Liver (tissue), 7 donors: ENCODE measurements at regions not wholly inside any gene's neighbourhood (a gene's known extent, or its start where the extent isn't known, plus 50 kb on each side); places are given as distances from the start of the nearest gene placed in this dataset.
"Not testable (repeated sequence)": the region's sequence is repeated elsewhere in the genome, so short reads cannot be mapped to it uniquely, and the experiment has no call there.

Experiments
- DNase-seq: peaks from one replicate; pipeline ENCODE4 v3.0.0-alpha.2; 2017; ENCODE audit warnings: low spot score
- H3K27ac ChIP-seq, 2 donors: one replicate each; pipeline ENCODE4 v1.7.0; 2013; ENCODE audit warnings: inconsistent platforms in 2 of 2, low read length in 2 of 2, control low read depth in 1 of 2, low read depth in 1 of 2, mild to moderate bottlenecking in 1 of 2
- H3K27me3 ChIP-seq, 4 donors: one replicate each; pipeline versions ENCODE4 v1.6.1 to v1.7.0; 2013; ENCODE audit warnings: low read length in 3 of 4, inconsistent platforms in 1 of 4, mild to moderate bottlenecking in 1 of 4, moderate library complexity in 1 of 4; ENCODE audit not compliant: control insufficient read depth in 4 of 4, insufficient read depth in 4 of 4
- H3K36me3 ChIP-seq, 4 donors: one replicate each; pipeline versions ENCODE4 v1.6.1 to v1.7.0; 2013; ENCODE audit warnings: low read length in 3 of 4, mild to moderate bottlenecking in 3 of 4, low read depth in 1 of 4, moderate library complexity in 1 of 4; ENCODE audit not compliant: control insufficient read depth in 4 of 4, insufficient read depth in 3 of 4
- H3K4me1 ChIP-seq, 4 donors: one replicate each; pipeline versions ENCODE4 v1.6.1 to v1.7.0; 2013; ENCODE audit warnings: low read length in 3 of 4, mild to moderate bottlenecking in 3 of 4, moderate library complexity in 1 of 4; ENCODE audit not compliant: control insufficient read depth in 4 of 4, insufficient read depth in 4 of 4
- H3K4me3 ChIP-seq, 3 donors: one replicate each; pipeline versions ENCODE4 v1.6.1 to v1.7.0; 2013; ENCODE audit warnings: low read length in 3 of 3, control low read depth in 1 of 3, low read depth in 1 of 3, mild to moderate bottlenecking in 1 of 3
- H3K9ac ChIP-seq, 2 donors: one replicate each; pipeline ENCODE4 v1.7.0; 2013; ENCODE audit warnings: low read length in 2 of 2, mild to moderate bottlenecking in 2 of 2, moderate library complexity in 2 of 2, control low read depth in 1 of 2, low read depth in 1 of 2
- H3K9me3 ChIP-seq, 4 donors: one replicate each; pipeline versions ENCODE4 v1.6.1 to v1.7.0; 2013; ENCODE audit warnings: low read length in 3 of 4; ENCODE audit not compliant: control insufficient read depth in 4 of 4
- EGR1 ChIP-seq, 2 donors: IDR thresholded peaks; 2 replicates each; pipeline ENCODE4 v1.6.1; 2016 to 2018; ENCODE audit warnings: antibody characterized with exemption in 2 of 2, low read depth in 2 of 2
- HNF4A ChIP-seq, 2 donors: conservative IDR thresholded peaks; 2 replicates each; pipeline ENCODE4 v1.6.1; 2016; ENCODE audit warnings: antibody characterized with exemption in 2 of 2, mild to moderate bottlenecking in 2 of 2
- HNF4G ChIP-seq: IDR thresholded peaks from 2 replicates; pipeline ENCODE4 v1.6.1; 2016; ENCODE audit warnings: antibody characterized with exemption
- NR2F2 ChIP-seq: IDR thresholded peaks from 2 replicates; pipeline ENCODE4 v1.6.1; 2016; ENCODE audit warnings: antibody characterized with exemption
- RAD21 ChIP-seq, 2 donors: IDR thresholded peaks; 2 replicates each; pipeline ENCODE4 v1.6.1; 2016; ENCODE audit warnings: antibody characterized with exemption in 2 of 2, mild to moderate bottlenecking in 2 of 2
- YY1 ChIP-seq: IDR thresholded peaks from 2 replicates; pipeline ENCODE4 v1.6.1; 2016; ENCODE audit warnings: antibody characterized with exemption, mild to moderate bottlenecking
- WGBS: extraction: QIAGEN DNeasy Blood & Tissue Kit; methylation state at CpG from one replicate; pipeline ENCODE4 v1.1.7; 2013; 5-methylcytosine and 5-hydroxymethylcytosine counted together
- TF ChIP-seq, protein P1 (sequence below): IDR thresholded peaks from 2 replicates; pipeline ENCODE4 v1.6.1; 2016; ENCODE audit warnings: antibody characterized with exemption
- TF ChIP-seq, protein P2 (sequence below): IDR thresholded peaks from 2 replicates; pipeline ENCODE4 v1.6.1; 2016; ENCODE audit warnings: antibody characterized with exemption, mild to moderate bottlenecking
- TF ChIP-seq, protein P3 (sequence below): IDR thresholded peaks from 2 replicates; pipeline ENCODE4 v1.6.1; 2016; ENCODE audit warnings: antibody characterized with exemption
- donor health status: healthy.
- donor health status: healthy.
- donor health status: healthy.
- donor health status: healthy.

DNA sequence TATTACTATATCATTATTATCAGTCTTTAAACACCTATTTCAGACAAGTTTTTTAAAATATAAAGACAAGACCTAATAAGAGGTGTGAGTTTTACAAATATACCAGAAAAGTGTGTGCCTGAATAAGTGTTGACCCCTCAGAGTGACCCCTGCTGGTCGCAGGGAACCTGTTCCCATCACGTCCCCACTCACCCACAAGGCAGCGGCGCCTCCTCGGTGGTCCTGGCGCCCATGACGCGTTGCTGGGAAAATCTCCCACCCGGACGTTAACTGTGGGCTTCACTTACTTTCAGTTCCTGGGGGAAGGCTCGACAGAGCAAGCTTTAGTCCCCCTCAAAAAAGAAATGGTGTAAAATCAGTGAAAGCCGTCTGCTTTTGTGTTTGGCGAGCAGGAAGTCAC lies 93.5 kb downstream of the TMEM18 start (continued):
- TF ChIP-seq, protein P1, sequence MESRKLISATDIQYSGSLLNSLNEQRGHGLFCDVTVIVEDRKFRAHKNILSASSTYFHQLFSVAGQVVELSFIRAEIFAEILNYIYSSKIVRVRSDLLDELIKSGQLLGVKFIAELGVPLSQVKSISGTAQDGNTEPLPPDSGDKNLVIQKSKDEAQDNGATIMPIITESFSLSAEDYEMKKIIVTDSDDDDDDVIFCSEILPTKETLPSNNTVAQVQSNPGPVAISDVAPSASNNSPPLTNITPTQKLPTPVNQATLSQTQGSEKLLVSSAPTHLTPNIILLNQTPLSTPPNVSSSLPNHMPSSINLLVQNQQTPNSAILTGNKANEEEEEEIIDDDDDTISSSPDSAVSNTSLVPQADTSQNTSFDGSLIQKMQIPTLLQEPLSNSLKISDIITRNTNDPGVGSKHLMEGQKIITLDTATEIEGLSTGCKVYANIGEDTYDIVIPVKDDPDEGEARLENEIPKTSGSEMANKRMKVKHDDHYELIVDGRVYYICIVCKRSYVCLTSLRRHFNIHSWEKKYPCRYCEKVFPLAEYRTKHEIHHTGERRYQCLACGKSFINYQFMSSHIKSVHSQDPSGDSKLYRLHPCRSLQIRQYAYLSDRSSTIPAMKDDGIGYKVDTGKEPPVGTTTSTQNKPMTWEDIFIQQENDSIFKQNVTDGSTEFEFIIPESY: no peak
- TF ChIP-seq EGR1 (IDR thresholded peaks at IDR 0.05; ENCODE audit: low read depth in 2 of 2): no peak

DNA sequence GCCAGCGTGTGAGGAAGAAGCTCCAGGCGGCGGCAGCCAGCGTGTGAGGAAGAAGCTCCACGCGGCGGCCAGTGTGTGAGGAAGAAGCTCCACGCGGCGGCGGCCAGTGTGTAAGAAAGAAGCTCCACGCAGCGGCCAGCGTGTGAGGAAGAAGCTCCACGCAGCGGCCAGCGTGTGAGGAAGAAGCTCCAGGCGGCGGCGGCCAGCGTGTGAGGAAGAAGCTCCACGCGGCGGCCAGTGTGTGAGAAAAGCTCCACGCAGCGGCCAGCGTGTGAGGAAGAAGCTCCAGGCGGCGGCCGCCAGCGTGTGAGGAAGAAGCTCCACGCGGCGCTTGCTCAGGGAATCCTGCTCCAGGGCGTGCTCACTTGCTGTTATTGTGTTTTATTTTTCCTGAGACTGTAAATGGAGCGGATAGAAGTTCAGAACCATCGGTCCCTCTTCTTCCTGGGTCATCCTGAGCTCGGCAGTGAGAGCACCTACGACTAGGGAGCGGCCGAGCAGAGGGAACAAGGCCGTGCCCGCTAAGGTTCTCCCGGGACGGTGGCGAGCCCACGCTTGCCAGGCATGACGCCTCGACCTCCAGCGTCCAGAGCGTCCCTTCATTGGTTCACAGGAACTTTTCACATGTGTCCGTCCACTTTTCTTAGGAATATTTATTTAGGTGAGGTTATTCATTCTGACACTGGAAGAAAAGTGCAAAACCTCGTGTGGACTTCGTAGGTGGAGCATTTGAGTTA lies 94.2 kb downstream of the TMEM18 start:
- Histone ChIP-seq H3K36me3 (no peaks in the 10 kb centered on the region), H3K9ac (no peak overlapping the region), H3K4me1 (no peaks in the 10 kb centered on the region), H3K27ac (no peak overlapping the region), H3K27me3 (peaks cover 0 to 3% (median 1%) of the 10 kb centered on the region in 4 donors), H3K4me3 (no peak overlapping the region), H3K9me3 (no peaks in the 10 kb centered on the region)
- 92% methylated on average over 54 of the region's 54 CpGs for WGBS
- TF ChIP-seq HNF4A (conservative IDR thresholded peaks at IDR 0.05) (no peak), HNF4G (no peak), NR2F2 (no peak), YY1 (no peak), RAD21 (IDR thresholded peaks at IDR 0.05) (no peak)
- TF ChIP-seq, protein P2, sequence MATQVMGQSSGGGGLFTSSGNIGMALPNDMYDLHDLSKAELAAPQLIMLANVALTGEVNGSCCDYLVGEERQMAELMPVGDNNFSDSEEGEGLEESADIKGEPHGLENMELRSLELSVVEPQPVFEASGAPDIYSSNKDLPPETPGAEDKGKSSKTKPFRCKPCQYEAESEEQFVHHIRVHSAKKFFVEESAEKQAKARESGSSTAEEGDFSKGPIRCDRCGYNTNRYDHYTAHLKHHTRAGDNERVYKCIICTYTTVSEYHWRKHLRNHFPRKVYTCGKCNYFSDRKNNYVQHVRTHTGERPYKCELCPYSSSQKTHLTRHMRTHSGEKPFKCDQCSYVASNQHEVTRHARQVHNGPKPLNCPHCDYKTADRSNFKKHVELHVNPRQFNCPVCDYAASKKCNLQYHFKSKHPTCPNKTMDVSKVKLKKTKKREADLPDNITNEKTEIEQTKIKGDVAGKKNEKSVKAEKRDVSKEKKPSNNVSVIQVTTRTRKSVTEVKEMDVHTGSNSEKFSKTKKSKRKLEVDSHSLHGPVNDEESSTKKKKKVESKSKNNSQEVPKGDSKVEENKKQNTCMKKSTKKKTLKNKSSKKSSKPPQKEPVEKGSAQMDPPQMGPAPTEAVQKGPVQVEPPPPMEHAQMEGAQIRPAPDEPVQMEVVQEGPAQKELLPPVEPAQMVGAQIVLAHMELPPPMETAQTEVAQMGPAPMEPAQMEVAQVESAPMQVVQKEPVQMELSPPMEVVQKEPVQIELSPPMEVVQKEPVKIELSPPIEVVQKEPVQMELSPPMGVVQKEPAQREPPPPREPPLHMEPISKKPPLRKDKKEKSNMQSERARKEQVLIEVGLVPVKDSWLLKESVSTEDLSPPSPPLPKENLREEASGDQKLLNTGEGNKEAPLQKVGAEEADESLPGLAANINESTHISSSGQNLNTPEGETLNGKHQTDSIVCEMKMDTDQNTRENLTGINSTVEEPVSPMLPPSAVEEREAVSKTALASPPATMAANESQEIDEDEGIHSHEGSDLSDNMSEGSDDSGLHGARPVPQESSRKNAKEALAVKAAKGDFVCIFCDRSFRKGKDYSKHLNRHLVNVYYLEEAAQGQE: no peak
- TF ChIP-seq, protein P1: no peak
- TF ChIP-seq, protein P3, sequence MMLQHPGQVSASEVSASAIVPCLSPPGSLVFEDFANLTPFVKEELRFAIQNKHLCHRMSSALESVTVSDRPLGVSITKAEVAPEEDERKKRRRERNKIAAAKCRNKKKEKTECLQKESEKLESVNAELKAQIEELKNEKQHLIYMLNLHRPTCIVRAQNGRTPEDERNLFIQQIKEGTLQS: no peak
- DNase-seq: peak; percentile 10

DNA sequence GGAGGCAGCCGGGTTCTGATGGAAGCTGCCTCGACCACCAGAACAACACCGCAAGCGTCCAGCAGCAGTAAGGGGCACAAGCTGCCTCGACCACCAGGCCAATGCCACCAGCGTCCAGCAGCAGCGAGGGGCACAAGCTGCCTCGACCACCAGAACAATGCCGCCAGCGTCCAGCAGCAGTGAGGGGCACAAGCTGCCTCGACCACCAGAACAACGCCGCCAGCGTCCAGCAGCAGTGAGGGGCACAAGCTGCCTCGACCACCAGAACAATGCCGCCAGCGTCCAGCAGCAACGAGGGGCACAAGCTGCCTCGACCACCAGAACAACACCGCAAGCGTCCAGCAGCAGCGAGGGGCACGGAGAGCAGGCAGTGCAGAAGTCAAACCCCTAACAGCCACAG lies 94.9 kb downstream of the TMEM18 start:
- not testable (repeated sequence) for H3K9ac ChIP-seq, H3K36me3 ChIP-seq, H3K27me3 ChIP-seq, H3K27ac ChIP-seq, H3K4me3 ChIP-seq, H3K4me1 ChIP-seq, H3K9me3 ChIP-seq
- DNase-seq: peak; percentile 21
- WGBS: 85% methylated on average over 23 of the region's 23 CpGs
